Neural progenitor cell (in vitro differentiated cells): ENCODE measurements at regions not wholly inside any gene's neighbourhood (a gene's known extent, or its start where the extent isn't known, plus 50 kb on each side); places are given as distances from the start of the nearest gene placed in this dataset.

Experiments used
- CTCF ChIP-seq: fragments of 200-600 bp; sonication (generic); IDR thresholded peaks from 2 replicates; pipeline ENCODE4 v1.5.1; 2017; ENCODE audit warnings: antibody characterized with exemption, mild to moderate bottlenecking
- EZH2 ChIP-seq: fragments of 200-600 bp; sonication (generic); IDR thresholded peaks from 2 replicates; pipeline ENCODE4 v1.6.1; 2017; ENCODE audit warnings: antibody characterized with exemption, mild to moderate bottlenecking, moderate library complexity

GRCh38 chr10:51000976-51001375 is 73.3 kb upstream of the PRKG1 start:
- TF ChIP-seq CTCF (no peak), EZH2 (no peak)
